ENCODE measurements at regions not wholly inside any gene's neighbourhood (a gene's known extent, or its start where the extent isn't known, plus 50 kb on each side); places are given as distances from the start of the nearest gene placed in this dataset.
"Not testable (repeated sequence)": the region's sequence is repeated elsewhere in the genome, so short reads cannot be mapped to it uniquely, and the experiment has no call there.

- no peak for DNase-seq (ENCODE audit: low read depth)
- in situ Hi-C loops (cut with HindIII; ENCODE audit: low sequenced_read_pairs) = no loop called here
- H3K4me3 ChIP-seq (ENCODE audit: low read depth, low read length) = no peak overlapping the region
- no peak for TF ChIP-seq CTCF (IDR thresholded peaks at IDR 0.05; ENCODE audit: low read depth, low read length, missing control alignments)
Observed at GRCh38 chr1:74953622-74954021, 180.6 kb upstream of the LHX8 start.

- no peak for TF ChIP-seq CTCF (IDR thresholded peaks at IDR 0.05; ENCODE audit: low read depth, low read length, missing control alignments)
- DNase-seq (ENCODE audit: low read depth) = no peak
- H3K4me3 ChIP-seq (ENCODE audit: low read depth, low read length) = no peak overlapping the region
- in situ Hi-C loops (cut with HindIII; ENCODE audit: low sequenced_read_pairs) = no loop called here
Observed at GRCh38 chr1:74963120-74963519, 171.1 kb upstream of the LHX8 start.

- DNase-seq (ENCODE audit: low read depth) = no peak
- in situ Hi-C loops (cut with HindIII; ENCODE audit: low sequenced_read_pairs) = no loop called here
- no peak for TF ChIP-seq CTCF (IDR thresholded peaks at IDR 0.05; ENCODE audit: low read depth, low read length, missing control alignments)
- H3K4me3 ChIP-seq (ENCODE audit: low read depth, low read length) = no peak overlapping the region
Observed at GRCh38 chr1:74964508-74965102, 169.6 kb upstream of the LHX8 start.

- in situ Hi-C loops (cut with HindIII; ENCODE audit: low sequenced_read_pairs) = no loop called here
- H3K4me3 ChIP-seq (ENCODE audit: low read depth, low read length) = no peak overlapping the region
- no peak for DNase-seq (ENCODE audit: low read depth)
- no peak for TF ChIP-seq CTCF (IDR thresholded peaks at IDR 0.05; ENCODE audit: low read depth, low read length, missing control alignments)
Observed at GRCh38 chr1:74969566-74970135, 164.5 kb upstream of the LHX8 start.

GRCh38 chr1:74971982-74972381 is 162.2 kb upstream of the LHX8 start:
- in situ Hi-C loops (cut with HindIII; ENCODE audit: low sequenced_read_pairs) = no loop called here
- no peak for DNase-seq (ENCODE audit: low read depth)
- no peak for TF ChIP-seq CTCF (IDR thresholded peaks at IDR 0.05; ENCODE audit: low read depth, low read length, missing control alignments)
- no peak overlapping the region for H3K4me3 ChIP-seq (ENCODE audit: low read depth, low read length)

GRCh38 chr1:74976491-74976890 is 157.7 kb upstream of the LHX8 start:
- H3K4me3 ChIP-seq (ENCODE audit: low read depth, low read length) = no peak overlapping the region
- no peak for DNase-seq (ENCODE audit: low read depth)
- TF ChIP-seq CTCF (IDR thresholded peaks at IDR 0.05; ENCODE audit: low read depth, low read length, missing control alignments) = no peak
- in situ Hi-C loops (cut with HindIII; ENCODE audit: low sequenced_read_pairs) = no loop called here

GRCh38 chr1:74992448-74992847 is 141.7 kb upstream of the LHX8 start:
- DNase-seq (ENCODE audit: low read depth); H3K4me3 ChIP-seq (ENCODE audit: low read depth, low read length); in situ Hi-C loops (cut with HindIII; ENCODE audit: low sequenced_read_pairs): not testable (repeated sequence)

Measured in astrocyte of the cerebellum (primary cell).